T-helper 2 cell (primary cell): ENCODE measurements at regions not wholly inside any gene's neighbourhood (a gene's known extent, or its start where the extent isn't known, plus 50 kb on each side); places are given as distances from the start of the nearest gene placed in this dataset.
A peak's percentile ranks its signal among the peaks of the same experiment; 100 is the strongest.
"Not testable (repeated sequence)": the region's sequence is repeated elsewhere in the genome, so short reads cannot be mapped to it uniquely, and the experiment has no call there.

ENCODE experiments used
- DNase-seq, 5 experiments: peaks; one replicate each; pipeline versions ENCODE4 v3.0.0 to v3.0.0-alpha.2; 2012 to 2022

DNA sequence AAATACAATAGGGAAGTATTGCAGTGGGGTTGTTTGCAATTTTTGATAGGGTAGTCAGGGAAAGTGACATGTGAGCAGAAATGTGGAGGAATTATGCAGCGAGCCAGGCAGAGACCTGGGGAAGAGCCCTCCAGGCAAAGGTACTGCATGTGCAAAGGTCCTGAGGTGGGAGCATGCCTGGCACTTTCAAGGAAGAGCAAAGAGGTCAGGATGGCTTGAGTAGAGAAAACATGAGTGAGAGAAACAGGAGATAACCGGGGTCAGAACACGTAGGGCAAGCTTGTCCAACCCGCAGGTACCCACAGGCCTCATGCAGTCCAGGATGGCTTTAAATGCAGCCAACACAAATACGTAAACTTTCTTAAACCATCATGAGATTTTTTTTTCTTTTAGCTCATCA is 71.0 kb downstream of the COQ2 start:
- no peak for DNase-seq

- DNase-seq = peak in 3 of 5 experiments; percentile 23 to 88 (median 87)
These were observed 72.4 kb downstream of the COQ2 start for GRCh38 chr4:83212041-83212851.

DNA sequence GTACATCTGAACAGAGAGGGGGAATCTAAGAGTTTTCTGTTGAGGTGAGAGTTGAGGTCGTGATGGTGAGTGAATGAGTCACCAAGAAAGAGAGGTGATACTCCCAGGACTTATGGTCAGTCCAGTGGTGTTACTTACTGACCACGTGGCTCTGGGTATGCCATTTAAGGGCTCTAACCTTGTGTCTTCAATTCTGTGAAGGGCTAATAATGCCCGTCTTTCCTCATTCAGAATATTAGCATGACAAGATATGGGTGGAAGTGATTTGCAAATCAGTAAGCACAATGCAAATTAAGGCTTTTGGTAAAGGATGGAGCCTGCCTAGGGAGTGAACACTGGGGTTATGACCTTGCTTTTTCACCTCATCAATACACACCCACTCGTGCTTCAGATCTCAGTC is 75.2 kb downstream of the COQ2 start:
- DNase-seq = no peak

DNA sequence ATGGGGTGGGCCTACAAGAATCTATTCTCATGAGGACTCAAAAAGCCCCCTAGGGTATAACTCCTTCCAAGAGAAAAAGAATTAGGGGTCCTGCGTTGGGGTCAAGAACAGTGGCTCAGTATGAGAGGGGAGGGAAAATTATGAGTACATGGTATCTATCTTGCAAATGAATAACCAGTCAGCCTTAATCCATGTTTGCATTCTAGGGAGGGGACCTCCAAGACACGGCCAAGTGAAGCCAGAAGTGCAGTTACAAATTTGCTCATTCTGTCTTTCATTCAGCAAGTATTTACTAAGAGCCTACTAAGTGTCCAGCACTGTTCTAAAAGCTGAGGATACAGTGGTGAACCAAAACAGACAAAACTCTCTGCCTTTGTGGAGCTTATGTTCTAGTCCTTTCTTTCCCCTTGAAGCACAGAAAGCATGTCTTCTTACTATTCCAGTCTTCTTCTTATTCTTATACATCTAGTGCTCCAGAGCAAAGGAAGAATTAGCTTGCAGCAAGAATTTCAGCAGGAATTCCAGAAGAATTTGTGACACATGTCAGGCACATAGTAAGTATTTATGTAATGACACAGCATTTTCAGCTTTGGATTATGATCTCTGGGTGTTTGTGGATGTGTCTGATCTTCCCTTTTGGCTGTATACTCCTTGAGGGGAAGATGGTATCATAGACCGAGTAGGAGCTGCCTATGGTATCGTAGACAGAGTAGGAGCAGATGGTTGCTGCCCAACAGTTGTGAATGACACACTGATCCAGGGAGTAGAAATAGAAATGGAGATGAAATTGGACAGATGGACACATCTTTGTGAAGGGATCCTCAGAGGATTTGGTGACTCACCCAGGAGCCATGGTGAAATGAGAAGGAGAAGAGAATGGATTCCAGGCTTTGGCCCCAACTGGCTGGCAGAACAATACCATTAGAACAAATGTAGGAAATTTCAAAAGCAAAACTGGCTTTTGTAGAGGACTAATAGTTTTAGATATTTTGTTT is 75.9 kb downstream of the COQ2 start:
- no peak for DNase-seq

DNA sequence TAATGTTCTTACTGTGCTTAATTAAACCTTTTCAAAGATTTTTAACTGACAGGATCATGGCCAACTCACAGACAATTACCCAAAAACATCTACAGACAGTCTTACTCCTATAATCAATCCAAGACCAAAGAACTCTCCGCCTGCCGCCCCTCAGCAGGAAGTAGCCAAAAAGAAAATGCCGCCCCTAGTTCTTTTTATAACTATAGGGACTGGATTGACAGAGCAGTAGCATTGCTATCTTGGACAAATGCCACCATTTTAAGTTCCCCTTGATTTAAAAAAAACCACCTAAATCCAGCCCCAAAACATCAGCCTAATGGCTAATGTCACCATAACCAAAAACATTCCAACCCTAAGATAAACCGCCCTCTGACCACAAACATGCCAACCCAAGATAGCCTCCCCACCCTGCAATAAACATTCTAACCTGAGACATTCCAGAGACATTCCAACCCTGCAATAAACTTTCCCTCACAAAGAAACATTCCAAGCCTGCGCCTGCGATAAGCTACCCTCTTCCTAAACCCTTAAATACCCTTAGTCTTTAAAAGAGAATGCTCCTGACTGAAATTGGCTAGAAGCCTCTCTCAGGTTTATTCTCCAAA is 77.0 kb downstream of the COQ2 start:
- DNase-seq = no peak

GRCh38 chr4:83205760-83206159 is 78.8 kb downstream of the COQ2 start:
- DNase-seq = no peak

DNA sequence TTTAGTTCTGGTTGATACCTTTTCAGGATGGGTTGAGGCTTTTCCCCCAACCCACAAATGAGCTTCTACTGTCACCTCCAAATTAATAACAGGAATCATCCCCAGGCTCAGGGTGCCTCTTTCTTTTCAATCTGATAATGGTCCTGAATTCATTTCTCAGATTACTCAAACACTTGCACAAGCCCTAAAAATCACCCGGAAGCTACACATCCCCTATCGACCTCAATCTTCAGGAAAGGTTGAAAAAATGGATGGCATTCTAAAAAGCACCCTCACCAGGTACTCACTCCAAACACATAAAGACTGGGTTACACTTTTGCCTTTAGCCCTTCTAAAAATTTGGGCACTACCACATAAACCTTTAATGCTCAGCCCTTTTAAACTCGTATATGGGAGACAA is 79.9 kb downstream of the COQ2 start:
- no peak for DNase-seq

- DNase-seq = no peak
These were observed 82.8 kb downstream of the COQ2 start for GRCh38 chr4:83201761-83202160.

- no peak for DNase-seq
These were observed 83.2 kb upstream of the PLAC8 start for GRCh38 chr4:83197555-83198235.

DNA sequence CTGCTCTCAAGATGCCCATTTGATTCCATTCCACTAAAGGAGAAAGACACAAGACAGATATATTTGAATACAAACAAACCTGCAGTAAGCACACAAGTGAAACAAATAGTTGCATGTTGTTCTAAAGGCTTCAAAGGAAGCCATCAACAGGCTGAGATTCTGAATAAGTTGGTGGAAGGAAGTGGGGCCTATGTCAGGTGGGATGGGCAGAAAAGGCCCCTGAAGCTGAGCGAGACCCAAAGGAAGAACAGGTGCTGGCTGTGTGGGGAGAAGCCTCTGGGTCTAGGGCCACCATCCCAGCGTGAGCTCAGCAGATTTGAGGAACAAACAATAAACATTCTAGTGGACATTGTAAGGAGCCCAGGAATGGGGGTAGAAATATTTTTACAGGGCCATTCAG is 82.4 kb upstream of the PLAC8 start:
- DNase-seq = no peak

- DNase-seq = no peak
These were observed 80.7 kb upstream of the PLAC8 start for GRCh38 chr4:83195269-83195668.

DNA sequence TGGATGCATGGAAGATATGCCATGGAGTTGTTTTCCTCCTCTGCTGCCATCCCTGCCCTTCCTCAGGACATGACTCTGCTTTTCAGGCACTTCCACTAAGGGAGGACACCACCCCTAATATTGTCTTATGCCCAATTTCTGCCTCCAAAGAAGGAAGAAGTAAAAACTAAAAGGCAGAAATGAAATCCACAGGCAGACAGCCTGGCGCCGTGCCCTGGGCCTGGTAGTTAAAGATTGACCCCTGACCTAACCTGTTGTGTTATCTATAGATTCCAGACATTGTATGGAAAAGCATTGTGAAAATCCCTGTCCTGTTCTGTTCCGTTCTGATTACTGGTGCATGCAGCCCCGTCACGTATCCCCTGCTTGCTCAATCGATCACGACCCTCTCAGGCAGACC is 80.1 kb upstream of the PLAC8 start:
- DNase-seq = not testable (repeated sequence)

DNA sequence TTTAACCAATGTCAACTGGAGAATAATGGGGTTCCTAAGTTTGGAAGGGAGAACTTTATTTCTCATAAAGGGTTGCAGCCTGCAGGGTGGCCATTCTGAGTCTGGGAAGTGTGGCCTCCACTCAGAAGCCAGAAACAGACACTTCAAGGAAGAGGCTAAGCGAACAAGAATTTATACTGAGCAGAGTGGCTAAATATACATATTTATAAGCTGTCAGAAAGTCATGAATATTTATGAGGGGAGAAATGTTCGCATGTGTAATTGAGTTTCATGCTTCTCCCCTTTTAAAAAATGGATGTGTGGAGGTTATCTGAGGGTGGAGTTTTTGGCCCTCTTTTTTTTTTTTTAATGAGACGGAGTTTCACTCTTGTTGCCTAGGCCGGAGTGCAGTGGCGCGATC is 78.1 kb upstream of the PLAC8 start:
- DNase-seq = no peak

DNA sequence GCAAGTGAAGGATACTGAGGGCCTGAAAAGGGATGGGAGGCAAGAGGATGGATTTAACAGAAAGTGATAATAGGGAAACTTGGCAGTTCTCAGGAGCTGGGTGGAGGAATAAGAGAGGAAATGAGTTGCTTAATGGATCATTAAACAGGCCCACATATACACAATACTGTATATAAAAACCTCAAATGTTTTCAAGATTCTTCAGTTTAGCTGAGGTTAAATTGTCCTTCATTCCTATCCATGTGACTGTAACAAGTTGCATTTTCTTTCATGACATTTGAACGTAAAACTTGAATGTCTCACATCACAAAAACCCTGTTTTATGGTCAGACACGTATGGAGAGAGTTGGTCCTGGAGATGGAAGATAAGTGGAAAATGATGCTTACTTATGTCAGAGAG is 76.5 kb upstream of the PLAC8 start:
- DNase-seq = no peak

- no peak for DNase-seq
These were observed 75.2 kb upstream of the PLAC8 start for GRCh38 chr4:83189631-83190136.

- DNase-seq = no peak
These were observed 66.0 kb upstream of the PLAC8 start for GRCh38 chr4:83180431-83180968.

DNA sequence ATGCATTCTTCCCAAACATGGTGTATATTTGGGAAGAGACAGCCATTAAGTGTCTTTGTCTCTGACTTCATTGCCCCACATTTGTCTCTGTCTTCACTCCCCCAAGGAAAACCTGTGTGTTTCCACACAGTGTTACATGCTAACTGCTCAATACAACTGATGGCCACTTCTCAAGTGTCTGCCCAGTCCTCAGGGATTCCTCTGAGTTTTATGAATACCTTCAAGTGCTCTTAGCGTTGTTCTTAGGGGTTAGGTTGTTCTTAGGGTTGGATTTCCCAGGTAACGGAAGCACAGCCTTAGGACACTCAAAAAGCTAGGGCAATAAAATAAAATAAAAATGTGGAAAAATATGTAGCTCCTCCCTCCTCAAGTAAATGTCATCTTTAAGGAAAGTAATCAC is 64.7 kb upstream of the PLAC8 start:
- DNase-seq = no peak

GRCh38 chr4:83178029-83178428 is 63.5 kb upstream of the PLAC8 start:
- no peak for DNase-seq

DNA sequence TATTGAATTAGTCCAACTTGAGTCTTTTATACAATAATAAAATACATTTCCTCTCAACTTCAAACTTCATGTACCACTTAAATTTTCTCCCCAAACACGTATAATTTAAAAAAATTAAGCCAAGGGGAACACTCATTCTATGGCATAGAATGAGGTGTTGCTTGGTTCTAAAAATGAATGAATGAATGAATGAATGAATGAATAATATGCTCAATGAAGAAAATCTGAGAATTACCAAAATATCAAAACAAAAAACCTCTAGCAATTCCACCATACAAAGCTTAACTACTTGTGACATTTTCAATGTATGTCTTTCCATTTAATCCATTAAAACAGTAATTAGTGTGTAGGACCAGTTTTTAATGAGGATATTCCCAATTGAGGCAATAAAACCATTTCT is 62.7 kb upstream of the PLAC8 start:
- DNase-seq = no peak

DNA sequence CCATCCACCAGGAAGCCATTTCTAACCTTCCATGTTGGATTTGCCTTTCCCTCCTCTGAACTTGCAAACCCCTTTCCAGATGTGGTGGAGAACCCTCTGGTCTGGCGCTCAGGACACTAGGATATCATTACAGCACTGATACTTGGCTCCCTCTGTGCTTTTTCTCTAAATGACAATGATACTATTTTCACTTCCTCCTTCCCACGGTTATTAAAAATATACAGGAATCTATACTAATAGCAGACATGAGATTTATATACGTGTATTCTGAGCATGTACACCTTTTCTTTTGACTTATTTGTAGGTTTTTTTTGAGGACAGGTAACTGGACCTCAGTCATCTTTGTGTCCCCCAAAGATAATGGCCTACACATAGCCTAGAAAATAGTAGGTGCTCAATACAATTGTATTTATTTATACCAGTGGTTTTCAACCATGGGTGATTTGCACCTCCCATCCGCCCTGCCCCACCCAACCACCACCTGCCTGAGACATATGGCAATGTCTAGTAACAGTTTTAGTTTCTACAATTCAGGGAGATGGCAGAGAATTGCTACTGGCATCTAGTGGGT is 60.4 kb upstream of the PLAC8 start:
- no peak for DNase-seq

- no peak for DNase-seq
These were observed 57.8 kb upstream of the PLAC8 start for GRCh38 chr4:83172371-83172770.
